CD14-positive monocyte (primary cell): ENCODE measurements at regions not wholly inside any gene's neighbourhood (a gene's known extent, or its start where the extent isn't known, plus 50 kb on each side); places are given as distances from the start of the nearest gene placed in this dataset.

Experiments used
- DNase-seq, 3 donors: peaks; one replicate each; pipeline ENCODE4 v3.0.0-alpha.2; 2011 to 2022
- H2AFZ ChIP-seq: 2 replicates; pipeline ENCODE4 v1.6.0; 2012; ENCODE audit warnings: mild to moderate bottlenecking, low read depth, low read length, inconsistent platforms; ENCODE audit not compliant: insufficient read depth, poor library complexity, severe bottlenecking
- H3K27ac ChIP-seq, 2 donors: 1 replicate in 1 of 2; 2 replicates in 1 of 2; pipeline ENCODE4 v1.5.1; 2012 to 2013; ENCODE audit warnings: low read length in 2 of 2, control low read depth in 1 of 2, inconsistent platforms in 1 of 2, low read depth in 1 of 2, mild to moderate bottlenecking in 1 of 2
- H3K27me3 ChIP-seq, 2 donors: one replicate each; pipeline versions ENCODE4 v1.6.0 to v1.6.1; 2011 to 2013; ENCODE audit warnings: low read length in 2 of 2; ENCODE audit not compliant: control insufficient read depth in 2 of 2, insufficient read depth in 2 of 2
- H3K36me3 ChIP-seq, 2 donors: replicated peaks in 1 of 2; 1 replicate in 1 of 2; 2 replicates in 1 of 2; pipeline versions ENCODE4 v1.5.1 to v1.6.1; 2012 to 2013; ENCODE audit warnings: low read length in 2 of 2, control low read depth in 1 of 2, inconsistent platforms in 1 of 2, mild to moderate bottlenecking in 1 of 2; ENCODE audit not compliant: insufficient read depth in 2 of 2, control insufficient read depth in 1 of 2
- H3K4me1 ChIP-seq, 2 donors: 1 replicate in 1 of 2; 2 replicates in 1 of 2; pipeline versions ENCODE4 v1.5.1 to v1.6.1; 2012 to 2013; ENCODE audit warnings: low read length in 2 of 2, control low read depth in 1 of 2, inconsistent platforms in 1 of 2, mild to moderate bottlenecking in 1 of 2, moderate library complexity in 1 of 2; ENCODE audit not compliant: insufficient read depth in 2 of 2, control insufficient read depth in 1 of 2
- H3K4me2 ChIP-seq: replicated peaks from 2 replicates; pipeline ENCODE3; 2012; ENCODE audit warnings: low read length, moderate library complexity, mild to moderate bottlenecking; ENCODE audit not compliant: poor library complexity, severe bottlenecking; ENCODE audit errors: extremely low read depth
- H3K4me3 ChIP-seq, 3 experiments: fragments of 200-600 bp in 1 of 3; sonication (generic) in 1 of 3; replicated peaks in 1 of 3; 1 replicate in 2 of 3; 2 replicates in 1 of 3; pipeline ENCODE4 v1.5.1; 2011 to 2013; ENCODE audit warnings: low read length in 3 of 3, mild to moderate bottlenecking in 3 of 3, control low read depth in 2 of 3, low read depth in 2 of 3, inconsistent platforms in 1 of 3, moderate library complexity in 1 of 3
- H3K79me2 ChIP-seq: 2 replicates; pipeline ENCODE4 v1.6.0; 2012; ENCODE audit warnings: mild to moderate bottlenecking, control low read depth, inconsistent platforms, low read length, moderate library complexity; ENCODE audit not compliant: insufficient read depth
- H3K9ac ChIP-seq: 2 replicates; pipeline ENCODE4 v1.6.0; 2017; ENCODE audit warnings: low read length, mild to moderate bottlenecking; ENCODE audit not compliant: insufficient read depth, poor library complexity, severe bottlenecking
- H3K9me3 ChIP-seq, 2 donors: replicated peaks in 1 of 2; 1 replicate in 1 of 2; 2 replicates in 1 of 2; pipeline versions ENCODE4 v1.5.1 to v1.6.1; 2012 to 2013; ENCODE audit warnings: low read length in 2 of 2, control low read depth in 1 of 2; ENCODE audit not compliant: control insufficient read depth in 1 of 2, insufficient read depth in 1 of 2
- H4K20me1 ChIP-seq: 2 replicates; pipeline ENCODE4 v1.6.0; 2012; ENCODE audit warnings: mild to moderate bottlenecking, low read length, control low read depth, moderate library complexity; ENCODE audit not compliant: insufficient read depth
- H3K27ac Mint-ChIP-seq, 7 donors: one replicate each; pipeline ENCODE4 v1.8.0; 2020; ENCODE audit warnings: mild to moderate bottlenecking in 7 of 7, mixed read lengths in 7 of 7, moderate library complexity in 6 of 7, inconsistent platforms in 2 of 7
- H3K27me3 Mint-ChIP-seq, 3 donors: one replicate each; pipeline ENCODE4 v1.8.0; 2021 to 2022; ENCODE audit warnings: low read depth in 3 of 3, mild to moderate bottlenecking in 3 of 3, mixed read lengths in 3 of 3, moderate library complexity in 3 of 3, inconsistent platforms in 1 of 3
- H3K36me3 Mint-ChIP-seq, 2 donors: one replicate each; pipeline ENCODE4 v1.8.0; 2020; ENCODE audit warnings: mixed read lengths in 2 of 2, inconsistent platforms in 1 of 2, mild to moderate bottlenecking in 1 of 2
- H3K4me1 Mint-ChIP-seq: one replicate; pipeline ENCODE4 v1.8.0; 2020; ENCODE audit warnings: mild to moderate bottlenecking, mixed read lengths
- H3K4me3 Mint-ChIP-seq, 2 donors: one replicate each; pipeline ENCODE4 v1.8.0; 2020; ENCODE audit warnings: mild to moderate bottlenecking in 2 of 2, mixed read lengths in 2 of 2, moderate library complexity in 1 of 2
- H3K9me3 Mint-ChIP-seq, 7 donors: one replicate each; pipeline ENCODE4 v1.8.0; 2020 to 2022; ENCODE audit warnings: mixed read lengths in 7 of 7, mild to moderate bottlenecking in 6 of 7, moderate library complexity in 6 of 7, inconsistent platforms in 2 of 7
- WGBS: methylation state at CpG from one replicate; pipeline ENCODE4 v1.1.5; 2013; ENCODE audit warnings: missing lambda C conversion rate; ENCODE audit not compliant: insufficient coverage; 5-methylcytosine and 5-hydroxymethylcytosine counted together
- intact Hi-C, 2 donors: fragments of 100-400 bp; cut with micrococcal nuclease; formaldehyde crosslinking; loops; one replicate each; pipeline versions ENCODE4 v1.15.0 to v1.15.1; 2023
- TF ChIP-seq, protein P1 (sequence below): fragments of 200-600 bp; IDR thresholded peaks from one replicate; pipeline ENCODE4 v1.8.0; 2022; ENCODE audit warnings: antibody characterized with exemption, mild to moderate bottlenecking

DNA sequence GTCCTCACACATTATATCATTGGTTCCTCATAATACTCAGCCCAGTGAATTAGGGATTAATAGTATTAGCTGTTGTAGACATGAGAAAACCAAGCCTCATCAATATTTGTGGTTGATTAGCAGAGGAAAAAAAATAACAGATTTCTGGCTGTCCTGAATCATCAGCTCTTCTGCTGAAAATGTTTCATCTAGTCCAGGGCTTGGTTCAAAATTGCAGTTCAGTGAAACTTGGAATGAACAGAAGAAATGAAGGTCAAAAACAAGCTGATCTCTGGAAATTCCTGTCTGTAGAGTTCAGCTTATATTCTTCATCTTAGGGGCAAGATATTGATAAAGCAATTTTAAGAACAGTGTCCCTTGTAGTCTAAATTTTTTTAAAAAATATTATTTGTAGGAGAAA is 361.1 kb upstream of the CCDC179 start:
- H3K9ac ChIP-seq, result no peak overlapping the region
- no peak overlapping the region for H3K27ac ChIP-seq
- H2AFZ ChIP-seq, result no peak overlapping the region
- TF ChIP-seq, protein P1, sequence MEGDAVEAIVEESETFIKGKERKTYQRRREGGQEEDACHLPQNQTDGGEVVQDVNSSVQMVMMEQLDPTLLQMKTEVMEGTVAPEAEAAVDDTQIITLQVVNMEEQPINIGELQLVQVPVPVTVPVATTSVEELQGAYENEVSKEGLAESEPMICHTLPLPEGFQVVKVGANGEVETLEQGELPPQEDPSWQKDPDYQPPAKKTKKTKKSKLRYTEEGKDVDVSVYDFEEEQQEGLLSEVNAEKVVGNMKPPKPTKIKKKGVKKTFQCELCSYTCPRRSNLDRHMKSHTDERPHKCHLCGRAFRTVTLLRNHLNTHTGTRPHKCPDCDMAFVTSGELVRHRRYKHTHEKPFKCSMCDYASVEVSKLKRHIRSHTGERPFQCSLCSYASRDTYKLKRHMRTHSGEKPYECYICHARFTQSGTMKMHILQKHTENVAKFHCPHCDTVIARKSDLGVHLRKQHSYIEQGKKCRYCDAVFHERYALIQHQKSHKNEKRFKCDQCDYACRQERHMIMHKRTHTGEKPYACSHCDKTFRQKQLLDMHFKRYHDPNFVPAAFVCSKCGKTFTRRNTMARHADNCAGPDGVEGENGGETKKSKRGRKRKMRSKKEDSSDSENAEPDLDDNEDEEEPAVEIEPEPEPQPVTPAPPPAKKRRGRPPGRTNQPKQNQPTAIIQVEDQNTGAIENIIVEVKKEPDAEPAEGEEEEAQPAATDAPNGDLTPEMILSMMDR, result no peak
- intact Hi-C loops, result no loop called here
- H4K20me1 ChIP-seq, result no peaks in the 10 kb centered on the region
- no peak for DNase-seq
- H3K4me3 ChIP-seq, result no peak overlapping the region
- H3K27me3 ChIP-seq, result no peaks in the 10 kb centered on the region
- H3K27me3 Mint-ChIP-seq, result no peaks in the 10 kb centered on the region
- peaks cover 0 to 11% (median 8%) of the 10 kb centered on the region in 7 donors for H3K9me3 Mint-ChIP-seq
- no peaks in the 10 kb centered on the region for H3K36me3 Mint-ChIP-seq
- H3K4me3 Mint-ChIP-seq, result no peak overlapping the region
- no peaks in the 10 kb centered on the region for H3K36me3 ChIP-seq
- H3K4me1 Mint-ChIP-seq, result no peaks in the 10 kb centered on the region
- H3K27ac Mint-ChIP-seq, result no peak overlapping the region
- no peaks in the 10 kb centered on the region for H3K79me2 ChIP-seq
- no peaks in the 10 kb centered on the region for H3K4me1 ChIP-seq
- no peak overlapping the region for H3K4me2 ChIP-seq
- H3K9me3 ChIP-seq, result peaks cover 0 to 6% of the 10 kb centered on the region in 2 donors

DNA sequence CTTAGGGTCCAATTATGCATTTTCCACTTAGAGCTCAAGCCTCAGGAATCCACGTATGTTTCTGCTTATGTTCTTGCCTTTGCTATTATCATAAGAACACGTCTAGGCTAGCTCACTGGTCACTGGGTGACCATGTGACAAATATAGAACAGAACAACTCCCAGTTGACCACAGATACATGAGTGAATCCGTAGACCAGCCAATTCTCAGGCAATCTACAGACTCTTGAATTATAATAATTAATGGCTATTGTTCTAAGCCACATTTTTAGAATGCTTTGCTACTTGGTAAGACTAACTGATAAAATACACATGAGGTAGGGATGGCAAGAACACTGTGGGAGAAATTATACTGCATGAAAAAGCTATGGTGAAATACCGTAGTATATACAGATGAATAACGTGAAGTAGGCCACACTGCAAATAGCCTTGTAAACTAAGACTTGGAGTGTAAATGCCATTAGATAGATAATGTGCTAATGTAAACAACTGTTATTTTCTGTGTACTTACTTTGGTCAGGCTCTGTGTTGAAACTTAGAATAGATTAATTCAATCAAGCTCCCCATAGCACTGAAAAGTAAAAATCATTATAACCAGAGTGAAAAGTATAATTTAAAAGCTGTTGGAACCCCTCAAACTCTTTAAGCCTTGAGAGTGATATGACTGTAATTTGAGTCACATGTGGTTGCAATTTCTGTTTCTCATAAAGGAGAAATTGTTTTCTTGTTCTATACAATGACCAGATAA is 366.2 kb upstream of the CCDC179 start:
- no peaks in the 10 kb centered on the region for H3K27me3 ChIP-seq
- intact Hi-C loops, result no loop called here
- WGBS, result 73% methylated on average over 4 of the region's 5 CpGs

More for the DNA sequence above, 366.2 kb upstream of the CCDC179 start:
- no peak for DNase-seq
- Mint-ChIP-seq H3K36me3 (no peaks in the 10 kb centered on the region), H3K4me3 (no peak overlapping the region), H3K27me3 (peaks cover 0 to 2% (median 0%) of the 10 kb centered on the region in 3 donors), H3K4me1 (no peaks in the 10 kb centered on the region), H3K27ac (no peak overlapping the region), H3K9me3 (peaks cover 0 to 10% (median 3%) of the 10 kb centered on the region in 7 donors)
- Histone ChIP-seq H3K4me3 (no peak overlapping the region), H3K4me1 (no peaks in the 10 kb centered on the region), H3K9me3 (peaks cover 0 to 3% of the 10 kb centered on the region in 2 donors), H4K20me1 (no peaks in the 10 kb centered on the region), H2AFZ (no peak overlapping the region), H3K9ac (no peak overlapping the region), H3K79me2 (no peaks in the 10 kb centered on the region), H3K36me3 (no peaks in the 10 kb centered on the region), H3K4me2 (no peak overlapping the region), H3K27ac (no peak overlapping the region)
- TF ChIP-seq, protein P1, result no peak
